ES-I3 (cell line): ENCODE measurements at regions not wholly inside any gene's neighbourhood (a gene's known extent, or its start where the extent isn't known, plus 50 kb on each side); places are given as distances from the start of the nearest gene placed in this dataset.

ENCODE experiments used
- H3K36me3 ChIP-seq: 2 replicates; pipeline ENCODE4 v1.6.1; 2013; ENCODE audit warnings: mild to moderate bottlenecking, low read length, control low read depth, moderate library complexity; ENCODE audit not compliant: insufficient read depth
- H3K4me1 ChIP-seq: 2 replicates; pipeline ENCODE4 v1.6.1; 2013; ENCODE audit warnings: mild to moderate bottlenecking, control low read depth, low read length; ENCODE audit not compliant: insufficient read depth
- H3K9ac ChIP-seq: 2 replicates; pipeline ENCODE4 v1.6.1; 2013; ENCODE audit warnings: low read depth, mild to moderate bottlenecking, low read length, moderate library complexity
- H3K9me3 ChIP-seq: 2 replicates; pipeline ENCODE4 v1.6.1; 2013; ENCODE audit warnings: mild to moderate bottlenecking, low read length, moderate library complexity; ENCODE audit not compliant: control insufficient read depth, insufficient read depth

DNA sequence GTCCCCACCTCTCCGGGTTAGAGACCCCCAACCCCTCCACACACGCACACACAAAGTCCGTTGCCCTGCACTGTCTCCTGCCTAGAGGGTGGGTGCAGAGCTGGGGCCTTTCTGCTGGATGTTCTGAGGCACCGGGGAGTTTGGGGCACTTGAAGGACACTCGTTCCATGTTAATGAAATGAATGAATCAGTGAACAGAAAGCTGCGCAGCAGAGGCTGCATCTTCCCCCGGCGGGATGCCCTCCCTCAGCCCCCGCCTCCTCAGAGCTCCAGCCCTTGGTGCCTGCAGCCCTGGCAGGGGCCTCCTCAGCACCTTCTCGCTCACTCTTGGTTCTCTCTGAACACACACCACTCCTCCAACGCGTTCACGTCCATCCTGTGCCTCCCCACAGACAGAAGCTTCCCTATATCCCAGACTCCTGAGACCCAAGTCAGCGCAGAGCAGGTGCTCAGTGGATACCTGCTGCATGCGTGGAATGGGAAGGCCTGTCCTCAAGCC, 611.9 kb downstream of the TBC1D22A start:
- Histone ChIP-seq H3K36me3 (no peaks in the 10 kb centered on the region), H3K4me1 (no peaks in the 10 kb centered on the region), H3K9me3 (no peaks in the 10 kb centered on the region), H3K9ac (no peak overlapping the region)

DNA sequence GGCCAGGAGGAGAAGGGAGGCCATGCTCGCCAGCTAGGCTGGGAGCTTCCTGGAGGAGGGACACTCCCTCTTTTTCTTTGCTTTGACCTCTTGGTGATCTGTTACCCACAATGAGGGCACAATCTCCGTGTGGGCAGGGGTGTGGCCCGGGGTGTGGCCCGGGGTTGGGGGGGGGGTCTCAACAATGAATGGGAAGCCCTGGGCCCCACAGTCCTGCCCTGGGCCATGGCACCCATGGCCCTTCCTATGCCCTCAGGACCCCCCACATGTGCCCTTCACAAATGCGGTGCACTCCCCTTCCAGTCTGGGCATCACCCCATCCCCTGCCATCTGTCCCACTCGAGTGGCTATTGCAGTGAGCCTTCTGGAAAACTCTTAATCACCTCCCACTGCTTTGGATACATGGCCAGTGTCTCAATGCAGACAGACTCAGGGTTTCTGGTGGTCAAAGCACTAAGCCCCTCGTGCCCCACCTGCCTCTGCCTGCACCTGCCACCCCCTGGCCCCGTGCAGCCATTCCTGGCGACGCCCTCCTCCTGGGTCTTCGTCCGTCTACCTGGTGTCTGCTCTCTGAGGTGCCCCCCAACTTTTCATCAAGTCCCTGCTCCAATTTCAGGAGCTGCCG, 611.3 kb downstream of the TBC1D22A start:
- Histone ChIP-seq H3K9me3 (no peaks in the 10 kb centered on the region), H3K36me3 (no peaks in the 10 kb centered on the region), H3K9ac (no peak overlapping the region), H3K4me1 (no peaks in the 10 kb centered on the region)

DNA sequence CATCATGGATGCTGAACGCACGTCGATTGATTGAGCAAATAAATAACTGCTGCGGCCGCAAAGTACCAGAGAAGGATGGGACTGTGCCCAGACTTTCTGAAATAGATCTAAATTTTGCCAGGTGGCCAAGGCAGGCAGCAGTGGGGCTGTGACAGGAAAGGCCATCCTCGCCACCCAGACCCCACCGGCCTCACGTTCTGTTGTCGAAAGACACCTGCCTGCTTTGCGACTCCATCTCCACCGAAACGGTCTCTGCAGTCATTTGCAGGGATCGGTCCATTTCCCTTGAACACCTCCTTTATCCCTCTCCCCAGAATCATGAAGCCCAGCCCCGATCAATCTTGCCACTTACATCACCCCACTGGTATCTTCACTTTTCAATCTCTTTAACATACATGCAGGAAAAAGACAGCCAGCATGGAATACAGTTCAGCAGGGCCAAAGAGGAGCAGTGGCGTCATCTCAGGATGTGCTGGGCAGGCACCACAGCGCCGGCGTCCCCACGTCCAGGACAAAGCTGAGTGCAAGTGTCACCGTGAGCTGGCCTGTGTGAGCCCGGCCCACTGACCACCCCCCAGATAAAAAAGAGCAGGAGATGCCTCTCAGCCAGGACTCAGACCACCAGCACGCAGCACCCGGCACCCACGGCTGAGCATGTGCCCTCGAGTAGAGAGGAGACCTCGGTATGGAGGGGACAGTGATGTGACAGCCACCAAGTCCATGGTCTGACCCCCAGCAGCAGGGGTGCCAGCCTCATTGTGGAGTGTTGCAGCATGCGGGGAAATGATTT, 610.3 kb downstream of the TBC1D22A start:
- H3K9me3 ChIP-seq: no peaks in the 10 kb centered on the region
- H3K36me3 ChIP-seq: no peaks in the 10 kb centered on the region
- H3K4me1 ChIP-seq: no peaks in the 10 kb centered on the region
- no peak overlapping the region for H3K9ac ChIP-seq

DNA sequence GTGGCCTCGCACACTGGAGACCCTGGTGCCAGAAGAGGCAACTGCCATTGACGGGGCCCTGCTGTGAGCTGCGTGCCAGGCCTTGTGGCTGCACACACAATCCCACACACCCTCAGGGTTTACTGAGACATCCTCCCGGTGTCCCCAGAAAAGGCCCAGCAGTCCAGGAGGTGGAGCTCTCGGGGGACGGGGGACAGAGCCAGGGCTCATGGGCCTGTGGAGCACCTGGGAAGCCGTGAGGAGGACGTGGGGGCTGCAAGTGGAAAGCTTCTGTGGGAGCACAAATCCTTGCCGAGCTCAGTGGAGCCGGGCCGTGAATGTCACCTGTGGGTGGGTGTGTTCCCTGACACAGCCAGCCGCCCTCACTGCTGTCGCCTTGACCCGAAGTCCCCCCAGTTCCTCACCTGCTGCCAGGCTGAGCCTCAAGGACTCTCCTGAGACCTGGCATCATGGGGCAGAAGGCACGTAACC, 609.7 kb downstream of the TBC1D22A start:
- Histone ChIP-seq H3K36me3 (no peaks in the 10 kb centered on the region), H3K9ac (no peak overlapping the region), H3K4me1 (no peaks in the 10 kb centered on the region), H3K9me3 (no peaks in the 10 kb centered on the region)

DNA sequence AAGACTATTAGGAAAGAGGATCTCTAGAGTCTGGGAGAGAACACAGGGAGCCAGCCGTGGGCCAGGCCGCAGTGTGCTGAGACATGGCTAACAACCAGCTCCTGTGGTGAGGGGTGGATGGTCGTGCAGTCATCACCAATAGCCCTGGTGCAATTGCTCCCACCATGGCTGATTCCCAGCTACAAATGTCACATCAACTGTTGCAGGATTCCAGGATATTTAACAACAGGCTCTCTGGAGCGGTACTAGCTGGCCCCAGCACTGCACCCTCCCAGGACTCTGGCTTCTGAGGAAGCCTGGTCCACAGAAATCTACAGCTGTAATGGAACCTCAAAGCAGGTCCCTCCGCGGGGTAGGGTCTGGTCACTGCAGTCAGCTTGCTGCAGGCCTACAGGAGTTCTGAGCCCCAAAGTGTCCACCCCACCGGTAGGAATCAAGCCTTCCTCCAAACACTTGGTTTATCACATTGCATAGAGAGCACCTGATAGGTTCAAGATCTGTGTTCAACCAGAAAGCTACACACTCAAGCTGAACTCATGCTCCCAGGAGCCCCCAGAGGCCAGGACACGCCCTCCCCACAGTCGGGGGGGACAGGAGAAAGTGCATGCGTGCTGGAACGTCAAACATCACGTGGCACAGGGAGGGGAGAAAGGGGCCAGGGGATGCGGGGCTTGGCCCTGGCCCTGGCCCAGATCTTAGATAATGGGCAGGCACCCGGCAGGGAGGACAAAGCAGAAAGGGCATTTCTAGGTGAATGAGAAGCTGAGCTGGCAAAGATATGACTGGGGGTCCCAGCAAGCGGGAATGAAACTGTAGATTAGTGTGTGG, 609.0 kb downstream of the TBC1D22A start:
- Histone ChIP-seq H3K9me3 (no peaks in the 10 kb centered on the region), H3K4me1 (no peaks in the 10 kb centered on the region), H3K9ac (no peak overlapping the region)

DNA sequence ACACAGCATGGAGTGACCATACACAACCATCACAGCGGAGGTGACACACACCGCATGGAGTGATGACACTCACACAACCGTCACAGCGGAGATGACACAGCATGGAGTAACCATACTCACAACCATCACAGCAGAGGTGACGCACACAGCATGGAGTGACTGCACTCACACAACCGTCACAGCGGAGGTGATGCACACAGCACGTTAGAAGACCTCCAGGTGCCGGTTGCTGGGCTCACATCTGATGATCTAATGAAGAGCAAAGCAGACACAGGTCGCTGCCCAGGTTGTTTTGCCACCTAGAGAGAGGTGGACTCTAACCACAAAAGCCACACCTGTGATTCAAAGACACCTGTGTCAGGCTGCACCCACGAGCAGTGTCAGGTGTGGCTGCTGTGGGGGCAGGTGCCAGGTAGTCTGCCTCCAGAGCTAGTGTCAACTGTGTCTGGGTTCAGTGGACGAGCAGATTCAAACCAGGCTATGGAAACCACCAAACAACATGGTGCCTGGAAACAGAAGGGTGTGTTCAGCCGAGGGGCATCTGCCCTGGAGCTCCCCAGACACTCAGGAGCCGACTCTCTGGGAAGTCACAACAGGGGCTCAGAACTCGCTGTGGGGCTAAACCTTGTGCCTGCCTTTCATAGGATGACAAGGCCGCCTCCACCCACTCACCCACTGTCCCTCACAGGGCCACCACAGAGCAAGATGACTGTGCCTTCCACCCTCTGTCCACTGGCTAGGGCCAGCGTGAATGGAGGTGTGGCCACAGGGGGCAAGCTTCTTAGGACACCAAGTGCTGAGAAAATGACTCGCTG, 608.2 kb downstream of the TBC1D22A start:
- H3K4me1 ChIP-seq: no peaks in the 10 kb centered on the region
- H3K9me3 ChIP-seq: no peaks in the 10 kb centered on the region
- H3K9ac ChIP-seq: no peak overlapping the region
- H3K36me3 ChIP-seq: no peaks in the 10 kb centered on the region

More for the DNA sequence above, 609.0 kb downstream of the TBC1D22A start:
- no peaks in the 10 kb centered on the region for H3K36me3 ChIP-seq

DNA sequence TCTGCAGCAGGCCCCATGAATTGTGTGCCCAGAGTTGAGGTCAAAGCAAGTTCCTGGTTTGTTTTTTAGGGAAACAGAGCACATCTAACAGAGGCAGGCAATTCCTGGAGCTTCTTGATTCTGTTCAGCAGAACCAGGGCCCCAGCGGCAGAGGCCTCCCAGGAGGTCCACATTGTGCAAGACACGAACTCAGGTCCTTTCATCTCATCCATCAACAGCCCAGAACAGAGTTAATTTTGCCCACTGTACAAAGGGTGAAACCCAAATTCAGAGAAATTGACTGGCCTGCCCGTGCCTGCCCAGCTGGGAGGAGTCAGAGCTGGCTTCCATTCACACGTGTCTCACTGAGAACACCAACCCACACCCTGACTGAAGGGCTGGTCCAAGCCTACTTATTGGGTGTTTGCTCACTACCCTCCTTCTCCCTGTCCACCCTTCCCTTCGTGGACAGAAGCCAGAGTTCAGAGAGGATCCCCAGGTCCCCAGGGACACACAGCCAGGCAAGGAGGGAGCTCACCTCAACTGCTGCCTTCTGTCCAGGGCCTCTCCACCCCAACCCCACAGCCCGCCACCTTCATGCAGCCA, 607.1 kb downstream of the TBC1D22A start:
- no peaks in the 10 kb centered on the region for H3K4me1 ChIP-seq
- H3K9ac ChIP-seq: no peak overlapping the region
- no peaks in the 10 kb centered on the region for H3K36me3 ChIP-seq
- no peaks in the 10 kb centered on the region for H3K9me3 ChIP-seq

DNA sequence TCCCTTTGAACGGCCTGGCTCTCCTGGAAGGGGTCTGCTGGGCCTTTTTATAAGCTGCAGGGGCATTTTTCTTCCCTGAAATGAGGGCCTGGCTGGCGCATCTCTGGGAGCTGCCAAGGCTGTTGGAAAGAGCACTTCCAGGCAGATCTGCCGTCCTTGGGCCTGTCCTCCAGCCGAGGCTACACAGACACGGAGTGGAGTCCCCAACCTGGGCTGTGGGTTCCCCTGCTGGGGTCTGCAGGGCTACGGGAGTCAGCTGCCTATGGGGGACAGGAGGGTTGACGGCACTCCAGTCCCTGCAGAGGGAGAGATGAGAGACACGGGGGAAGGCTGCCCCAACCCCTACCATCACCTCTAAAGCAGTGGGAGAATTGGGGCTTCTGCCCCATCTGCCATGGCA, 606.6 kb downstream of the TBC1D22A start:
- H3K9ac ChIP-seq: no peak overlapping the region
- no peaks in the 10 kb centered on the region for H3K9me3 ChIP-seq
- H3K4me1 ChIP-seq: no peaks in the 10 kb centered on the region
- no peaks in the 10 kb centered on the region for H3K36me3 ChIP-seq

DNA sequence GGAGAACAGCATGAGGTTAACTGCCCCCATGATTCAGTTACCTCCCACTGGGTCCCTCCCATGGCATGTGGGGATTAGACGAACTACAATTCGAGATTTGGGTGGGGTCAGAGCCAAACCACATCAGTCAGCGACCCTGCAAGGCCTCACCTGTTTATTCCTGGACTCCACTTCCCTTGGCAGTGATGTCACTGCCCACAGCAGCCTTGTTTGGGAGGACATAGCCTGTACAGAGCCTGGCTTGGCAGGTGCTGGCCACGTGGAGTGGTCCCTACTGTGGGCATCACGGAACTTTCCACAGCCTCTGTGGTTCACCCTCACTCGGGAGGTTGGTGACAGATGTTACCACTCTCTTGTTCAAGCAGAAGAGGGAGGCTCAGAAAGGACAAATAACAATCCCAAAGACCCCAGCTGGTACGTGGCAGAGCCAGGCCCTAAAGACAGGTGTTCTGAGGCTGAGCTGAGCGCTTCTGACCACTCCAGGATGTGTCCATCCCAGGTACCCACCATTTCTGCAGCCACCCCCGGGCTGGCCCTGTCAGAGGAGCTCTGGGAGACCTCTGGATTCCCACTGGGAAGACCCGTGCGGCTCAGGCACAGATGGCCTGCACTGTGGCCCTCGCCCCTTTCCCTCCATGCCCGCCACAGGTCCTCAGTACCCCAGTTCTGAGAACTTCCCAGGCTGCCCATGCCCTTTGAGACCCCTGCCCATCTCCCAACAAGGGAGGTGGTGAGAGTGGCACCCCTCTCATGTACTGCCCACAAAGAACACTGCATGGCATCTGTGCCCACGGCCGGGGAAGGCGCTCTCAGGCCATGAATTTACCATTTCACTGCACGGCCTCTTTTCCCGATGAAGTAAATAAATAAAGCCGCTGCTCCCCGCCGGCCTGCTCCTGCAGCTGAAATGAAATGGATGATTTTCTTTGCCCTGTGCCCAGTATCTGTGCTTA, 605.8 kb downstream of the TBC1D22A start:
- Histone ChIP-seq H3K4me1 (no peaks in the 10 kb centered on the region), H3K9me3 (no peaks in the 10 kb centered on the region), H3K36me3 (no peaks in the 10 kb centered on the region), H3K9ac (no peak overlapping the region)

DNA sequence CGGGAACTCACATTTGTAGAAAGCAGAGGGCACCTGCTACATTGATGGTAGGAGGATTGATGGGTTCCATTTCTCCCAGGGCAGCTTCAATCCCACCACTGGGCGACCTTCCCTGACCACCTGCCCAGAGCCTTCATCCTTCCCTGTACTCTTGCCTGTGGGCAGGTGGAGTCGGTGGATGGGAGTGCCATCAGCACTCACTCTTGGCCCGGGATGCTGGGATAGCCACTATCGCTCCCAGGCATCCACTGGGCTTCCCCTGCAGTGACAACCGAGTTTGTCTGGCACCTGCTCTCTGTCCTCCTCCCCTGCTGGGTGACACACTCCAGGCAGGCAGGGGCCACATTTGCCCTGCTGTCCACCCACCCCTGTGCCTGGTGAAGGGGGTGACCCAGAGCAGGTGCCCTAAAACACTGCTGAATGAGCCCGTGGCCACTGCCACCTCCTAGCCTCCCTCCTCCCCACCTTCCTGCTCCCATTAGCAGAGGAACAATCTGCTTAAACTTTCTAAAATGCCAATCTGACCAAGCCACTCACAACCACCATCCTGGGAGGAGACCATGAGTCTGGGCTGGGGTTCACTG, 604.7 kb downstream of the TBC1D22A start:
- no peaks in the 10 kb centered on the region for H3K9me3 ChIP-seq
- no peaks in the 10 kb centered on the region for H3K36me3 ChIP-seq
- H3K4me1 ChIP-seq: no peaks in the 10 kb centered on the region
- H3K9ac ChIP-seq: no peak overlapping the region

DNA sequence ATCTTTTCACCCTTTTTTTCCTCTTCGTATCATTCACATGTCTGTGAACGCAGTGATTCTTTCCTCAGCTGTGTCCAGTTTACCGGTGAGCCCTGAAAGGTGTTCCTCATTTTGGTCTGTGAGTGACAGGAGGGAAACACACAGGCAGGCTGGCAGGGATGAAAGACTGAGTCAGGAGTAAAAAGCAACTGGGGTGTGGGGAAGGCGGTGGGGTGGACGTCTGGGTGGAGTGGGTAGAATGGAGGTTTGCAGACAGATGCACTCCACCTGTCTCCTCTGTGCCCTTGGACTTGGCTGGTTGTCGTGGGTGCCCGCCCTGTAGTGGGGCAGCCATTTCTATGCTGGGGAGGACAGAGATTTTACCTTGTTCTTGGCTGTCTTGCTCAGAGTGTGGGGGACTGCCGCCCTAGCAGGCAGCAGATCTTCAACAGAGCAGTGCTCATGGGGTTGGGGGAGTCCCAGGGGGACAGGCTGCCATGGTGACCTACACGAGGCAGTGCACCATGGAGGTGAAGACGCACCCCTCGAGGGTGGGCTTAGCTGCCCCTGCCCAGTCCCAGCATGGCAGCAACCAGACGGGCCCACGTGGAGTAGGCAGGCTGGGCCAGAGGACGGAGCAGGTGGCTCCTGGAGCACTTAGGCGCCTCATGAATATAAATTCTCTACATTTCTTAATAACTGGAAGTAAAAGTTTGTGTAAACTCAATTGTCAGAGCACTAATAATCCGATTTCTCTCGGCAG, 603.7 kb downstream of the TBC1D22A start:
- no peaks in the 10 kb centered on the region for H3K4me1 ChIP-seq
- no peaks in the 10 kb centered on the region for H3K9me3 ChIP-seq
- no peaks in the 10 kb centered on the region for H3K36me3 ChIP-seq
- H3K9ac ChIP-seq: no peak overlapping the region

DNA sequence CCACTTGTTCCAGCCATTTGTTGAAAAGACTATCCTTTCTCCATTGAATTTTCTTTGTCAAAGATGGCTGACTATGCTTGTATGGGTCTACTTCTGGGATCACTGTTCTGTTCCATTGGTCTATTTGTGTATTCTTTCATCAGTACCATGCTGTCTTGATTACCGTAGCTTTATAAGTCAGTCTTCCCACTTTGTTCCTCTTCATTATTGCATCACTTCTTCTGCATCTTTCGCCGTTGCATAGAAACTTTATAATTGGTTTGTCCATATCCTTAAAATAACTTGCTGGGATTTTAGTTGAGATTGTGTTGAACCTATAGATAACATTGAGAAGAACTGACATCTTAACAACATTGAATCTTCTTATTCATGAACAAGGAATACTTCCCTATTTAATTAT, 598.8 kb downstream of the TBC1D22A start:
- H3K9me3 ChIP-seq: no peaks in the 10 kb centered on the region
- no peak overlapping the region for H3K9ac ChIP-seq
- no peaks in the 10 kb centered on the region for H3K36me3 ChIP-seq
- H3K4me1 ChIP-seq: no peaks in the 10 kb centered on the region
